Stimulated activated naive CD8-positive, alpha-beta T cell treated with anti-CD3 and anti-CD28 coated beads, Interleukin-15, Interleukin-2, amounts not matched to agents 100 U/mL and 50 U/mL, for 24 hours (primary cell): ENCODE measurements at regions not wholly inside any gene's neighbourhood (a gene's known extent, or its start where the extent isn't known, plus 50 kb on each side); places are given as distances from the start of the nearest gene placed in this dataset.
"Not testable (repeated sequence)": the region's sequence is repeated elsewhere in the genome, so short reads cannot be mapped to it uniquely, and the experiment has no call there.

Source experiments
- ATAC-seq: fragments of 150-1000 bp; cut with Tn5 transposase; one replicate; pipeline ENCODE4 v1.10.0; 2021
- DNase-seq: peaks from one replicate; pipeline ENCODE4 v3.0.0; 2021

DNA sequence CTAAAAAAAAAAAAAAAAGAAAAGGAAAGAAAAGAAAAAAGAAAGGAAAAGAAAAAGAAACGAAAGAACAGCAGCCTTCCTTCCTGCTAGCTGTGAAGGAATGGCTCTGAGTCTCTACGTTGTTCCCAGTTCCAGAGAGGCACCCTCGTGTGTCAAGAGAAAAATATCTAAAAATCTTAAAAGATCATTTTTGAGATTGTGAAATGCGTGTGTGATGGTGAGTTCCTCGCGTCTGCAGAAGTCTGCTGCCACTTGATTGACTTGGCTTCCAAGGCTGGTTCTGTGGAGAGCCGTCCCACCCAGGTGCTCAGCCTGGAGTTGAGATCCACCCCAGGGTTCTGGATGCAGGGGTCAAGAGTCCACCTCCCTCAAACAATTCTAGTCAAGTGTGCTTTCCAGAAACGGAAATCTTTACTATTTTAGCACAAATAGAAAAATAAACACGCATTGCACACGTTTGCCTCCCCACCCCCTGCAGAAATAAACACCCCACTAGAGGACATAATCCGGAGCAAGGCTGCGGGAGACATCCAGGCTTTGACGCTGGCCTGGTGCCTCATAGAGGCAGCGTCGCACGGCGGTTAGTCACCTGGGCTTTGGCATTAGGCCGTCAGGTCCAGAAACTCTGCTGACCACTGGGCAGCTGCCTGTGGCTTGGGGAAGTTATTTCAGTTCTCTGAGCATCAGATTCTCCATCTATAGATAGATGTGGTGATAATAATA is 265.4 kb downstream of the FAM43A start:
- no peak for DNase-seq
- no peak for ATAC-seq

DNA sequence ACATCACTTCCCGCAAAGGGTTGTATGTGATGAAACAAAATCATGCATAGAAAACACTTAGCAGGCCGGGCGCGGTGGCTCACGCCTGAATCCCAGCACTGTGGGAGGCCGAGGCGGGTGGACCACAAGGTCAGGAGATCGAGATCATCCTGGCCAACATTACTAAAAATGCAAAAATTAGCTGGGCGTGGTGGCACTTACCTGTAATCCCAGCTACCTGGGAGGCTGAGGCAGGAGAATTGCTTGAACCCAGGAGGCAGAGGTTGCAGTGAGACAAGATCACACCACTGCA is 265.9 kb downstream of the FAM43A start:
- not testable (repeated sequence) for ATAC-seq, DNase-seq

DNA sequence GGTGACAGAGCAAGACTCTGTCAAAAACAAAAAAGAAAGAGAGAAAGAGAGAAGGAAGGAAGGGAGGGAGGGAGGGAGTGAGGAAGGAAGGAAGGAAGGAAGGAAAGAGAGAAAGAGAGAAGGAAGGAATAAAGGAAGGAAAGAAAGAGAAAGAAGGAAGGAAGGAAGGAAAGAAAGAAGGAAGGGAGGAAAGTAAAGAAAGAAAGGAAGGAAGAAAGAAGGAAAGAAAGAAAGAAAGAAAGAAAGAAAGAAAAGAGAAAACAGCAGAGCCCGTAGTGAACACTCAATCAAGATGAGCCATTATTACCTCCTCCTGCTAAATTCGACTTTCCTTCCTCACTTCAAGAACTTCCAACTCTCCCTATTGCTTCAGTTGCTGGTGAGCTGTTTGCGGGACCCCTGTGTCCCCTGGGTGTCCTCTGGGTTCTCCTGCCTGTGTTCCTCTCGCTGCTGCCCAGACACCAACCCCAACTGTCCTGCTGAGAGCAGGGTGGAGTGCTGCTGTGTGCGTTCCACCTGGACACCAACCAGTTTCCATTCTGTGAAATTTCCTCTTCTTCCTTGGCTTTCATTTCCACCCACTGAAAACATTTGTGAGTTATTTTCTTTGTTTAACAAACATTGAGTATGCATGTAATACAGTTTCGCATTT is 266.4 kb downstream of the FAM43A start:
- ATAC-seq (no peak), DNase-seq (no peak)

DNA sequence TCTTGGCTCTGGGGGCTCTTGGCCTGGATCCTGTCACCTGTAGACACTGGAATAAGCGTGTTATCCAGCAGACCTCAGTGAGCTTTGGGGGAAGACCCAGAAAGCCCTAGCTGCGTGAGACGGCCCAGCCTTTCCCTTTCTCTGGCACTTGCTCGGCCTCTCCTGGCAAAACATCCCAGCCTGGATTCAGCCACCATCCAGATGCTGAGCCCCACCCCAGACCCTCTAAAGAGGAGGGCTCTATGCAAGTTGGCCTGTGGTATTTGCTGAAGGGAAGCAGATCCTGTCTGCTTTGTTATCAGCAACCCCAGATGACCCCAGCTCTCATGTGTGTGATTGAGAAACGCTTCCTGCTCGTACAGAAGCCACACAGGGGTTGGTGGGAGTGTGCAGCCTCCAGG is 267.2 kb downstream of the FAM43A start:
- DNase-seq (no peak), ATAC-seq (no peak)

DNA sequence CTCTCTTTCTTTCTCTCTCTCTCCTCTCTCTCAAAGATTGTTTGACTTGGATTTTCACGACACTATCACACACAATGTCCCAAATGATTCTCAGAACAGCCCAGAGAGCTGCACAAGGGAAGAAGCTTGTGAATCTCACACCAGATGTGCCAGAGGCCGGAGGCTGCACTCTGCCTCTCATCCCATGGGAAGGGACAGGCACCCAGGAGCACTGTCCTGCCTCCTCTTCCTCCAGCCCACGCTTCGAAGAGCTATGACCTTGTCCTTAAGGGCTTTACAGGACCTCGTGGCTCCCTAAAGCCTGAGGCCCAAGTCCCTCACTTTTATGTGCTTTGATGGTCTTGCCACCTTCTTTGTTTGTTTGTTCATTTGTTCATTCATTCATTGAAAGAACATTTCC is 267.6 kb downstream of the FAM43A start:
- DNase-seq (no peak), ATAC-seq (no peak)

DNA sequence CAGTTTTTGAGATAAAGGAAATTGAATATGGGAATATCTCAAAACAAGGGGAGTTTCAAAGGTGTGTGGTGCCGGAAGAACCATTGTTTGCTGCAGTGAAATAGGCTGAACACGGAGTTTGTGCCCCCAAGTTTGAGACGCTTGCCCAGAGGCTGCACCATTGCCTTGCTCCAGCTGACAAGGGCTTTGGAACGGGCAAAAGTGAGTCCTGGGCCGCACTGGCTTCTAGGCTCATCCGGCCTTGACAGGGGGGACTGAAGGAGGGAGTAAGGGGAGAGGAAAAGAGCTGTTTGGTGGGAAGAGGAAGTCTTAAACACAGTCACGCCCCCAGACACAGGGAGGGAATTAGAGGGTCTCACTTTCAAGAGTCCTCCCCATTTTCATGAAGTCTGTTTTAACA is 269.9 kb downstream of the FAM43A start:
- no peak for DNase-seq
- ATAC-seq = no peak

DNA sequence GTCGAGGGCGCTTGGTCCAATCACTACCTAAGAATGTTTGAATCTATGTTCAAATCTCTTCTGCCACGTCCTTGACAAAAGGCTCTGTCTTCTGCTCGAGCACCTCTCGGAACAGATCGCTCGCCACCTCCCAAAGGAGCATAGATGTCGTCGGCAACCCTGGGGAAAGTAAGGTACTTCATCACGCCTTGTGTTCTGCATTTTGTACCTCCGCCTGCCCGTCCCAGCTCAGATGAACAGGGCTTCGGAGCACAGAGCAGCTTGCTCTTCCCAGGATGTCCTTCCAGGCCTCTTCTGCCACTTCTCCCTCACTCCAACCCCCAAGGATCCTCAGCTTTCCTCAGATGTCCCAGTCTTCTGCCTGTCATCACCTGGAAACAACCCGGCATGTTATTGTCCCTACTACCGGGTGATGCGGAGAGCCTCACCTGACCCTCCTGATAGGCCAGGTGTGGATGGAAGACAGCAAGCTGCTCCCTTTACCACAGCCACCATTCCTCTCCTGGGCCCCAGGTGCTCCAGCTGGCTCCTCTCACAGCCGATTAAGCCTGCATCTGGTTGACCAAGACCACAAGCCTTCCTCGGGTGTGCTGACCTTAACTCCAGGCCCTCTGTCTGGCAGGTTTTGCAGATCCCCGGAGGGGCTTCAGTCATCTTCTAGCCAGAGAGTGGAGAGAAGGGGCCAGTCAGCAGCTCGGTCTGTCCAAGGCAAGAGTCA is 270.5 kb downstream of the FAM43A start:
- no peak for DNase-seq
- ATAC-seq = no peak

DNA sequence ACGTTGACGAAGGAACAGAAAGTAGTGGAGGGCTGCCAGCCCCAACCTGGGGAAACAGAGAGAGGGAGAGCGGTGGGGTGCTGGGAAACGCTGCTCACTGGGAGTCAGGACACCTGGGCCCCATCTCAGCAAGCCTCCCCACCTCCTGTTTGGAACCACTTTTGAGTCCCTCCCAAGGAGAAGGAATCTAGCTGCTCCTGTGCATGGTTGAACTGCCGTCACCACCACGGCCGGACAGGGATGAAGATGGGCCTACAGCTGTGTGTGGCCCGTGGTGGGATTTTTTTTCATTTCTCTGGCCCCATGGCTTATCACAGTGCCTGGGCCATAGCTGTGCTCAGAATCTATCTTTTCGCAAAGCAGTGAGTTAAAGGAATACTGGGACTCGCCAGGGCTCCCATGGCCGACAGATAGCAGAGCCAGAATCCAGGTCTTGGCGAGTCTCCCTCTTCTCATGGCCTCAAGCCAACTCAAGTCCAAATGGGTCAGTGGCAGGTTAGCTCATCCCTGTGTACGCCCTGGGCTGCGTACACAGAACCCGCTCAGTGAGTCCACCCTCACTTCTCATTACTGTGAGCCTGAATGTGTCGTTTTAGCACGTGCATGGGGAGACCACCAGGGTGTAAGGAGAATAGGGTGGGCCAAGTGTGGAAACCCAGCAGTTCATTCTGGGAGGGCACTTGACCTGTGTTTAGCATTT is 271.2 kb downstream of the FAM43A start:
- ATAC-seq = no peak

DNA sequence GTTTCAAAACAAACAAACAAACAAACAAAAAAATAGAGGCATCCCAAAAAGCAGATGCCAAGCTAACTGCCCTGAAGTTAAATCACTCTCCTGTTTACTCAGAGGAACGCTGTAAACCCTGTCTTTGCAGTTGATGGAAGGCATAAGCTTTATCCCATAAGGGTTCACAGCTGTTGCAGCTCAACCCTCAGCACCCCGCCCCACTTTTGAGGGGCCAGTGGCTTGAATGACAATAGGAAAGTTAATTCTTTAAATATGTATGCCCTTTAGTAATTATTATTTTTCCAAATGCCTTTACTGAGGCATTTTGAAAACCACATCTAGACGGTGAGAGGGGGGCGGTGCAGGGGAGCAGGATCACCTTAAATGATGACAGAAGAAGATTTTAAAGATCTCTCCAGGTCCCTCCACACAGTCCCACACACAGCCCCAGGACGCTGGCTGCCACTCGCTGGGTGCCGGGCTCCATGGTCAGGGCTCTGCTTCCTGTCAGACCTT is 272.1 kb downstream of the FAM43A start:
- no peak for ATAC-seq

More for the DNA sequence above, 271.2 kb downstream of the FAM43A start:
- DNase-seq = no peak

DNA sequence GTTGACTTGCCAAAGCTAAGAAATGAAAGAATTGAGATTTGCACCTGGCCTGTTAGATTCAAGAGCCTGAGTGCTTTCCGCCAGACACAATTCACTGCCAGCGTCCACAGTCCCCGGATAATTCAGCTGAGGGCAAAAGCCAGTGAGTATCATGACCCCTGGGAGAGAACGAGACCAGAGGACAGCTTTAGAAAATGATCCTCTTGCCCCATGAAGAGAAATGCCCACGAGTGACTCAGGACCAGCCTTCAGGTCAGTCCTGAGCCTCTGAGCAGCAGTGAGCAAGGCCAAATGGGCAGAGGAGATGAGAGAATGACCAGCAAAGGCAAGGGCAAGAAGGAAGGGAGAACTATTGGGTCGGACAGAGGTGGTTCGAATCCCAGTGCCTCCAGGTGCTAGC is 273.5 kb downstream of the FAM43A start:
- ATAC-seq = no peak
- DNase-seq = no peak

More for the DNA sequence above, 272.1 kb downstream of the FAM43A start:
- no peak for DNase-seq

DNA sequence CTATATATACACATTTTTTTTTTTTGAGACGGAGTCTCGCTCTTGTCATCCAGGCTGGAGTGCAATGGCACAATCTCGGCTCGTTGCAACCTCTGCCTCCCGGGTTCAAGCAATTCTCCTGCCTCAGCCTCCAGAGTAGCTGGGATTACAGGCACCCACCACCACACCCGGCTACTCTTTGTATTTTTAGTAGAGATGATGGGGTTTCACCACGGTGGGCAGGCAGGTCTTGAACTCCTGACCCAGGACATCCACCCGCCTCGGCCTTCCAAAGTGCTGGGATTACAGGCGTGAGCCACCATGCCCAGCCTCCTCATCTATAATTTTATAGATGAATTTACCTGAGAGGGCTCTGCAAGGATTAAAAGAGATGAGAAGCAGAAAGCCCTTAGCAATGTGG is 274.0 kb downstream of the FAM43A start:
- DNase-seq, ATAC-seq: not testable (repeated sequence)

DNA sequence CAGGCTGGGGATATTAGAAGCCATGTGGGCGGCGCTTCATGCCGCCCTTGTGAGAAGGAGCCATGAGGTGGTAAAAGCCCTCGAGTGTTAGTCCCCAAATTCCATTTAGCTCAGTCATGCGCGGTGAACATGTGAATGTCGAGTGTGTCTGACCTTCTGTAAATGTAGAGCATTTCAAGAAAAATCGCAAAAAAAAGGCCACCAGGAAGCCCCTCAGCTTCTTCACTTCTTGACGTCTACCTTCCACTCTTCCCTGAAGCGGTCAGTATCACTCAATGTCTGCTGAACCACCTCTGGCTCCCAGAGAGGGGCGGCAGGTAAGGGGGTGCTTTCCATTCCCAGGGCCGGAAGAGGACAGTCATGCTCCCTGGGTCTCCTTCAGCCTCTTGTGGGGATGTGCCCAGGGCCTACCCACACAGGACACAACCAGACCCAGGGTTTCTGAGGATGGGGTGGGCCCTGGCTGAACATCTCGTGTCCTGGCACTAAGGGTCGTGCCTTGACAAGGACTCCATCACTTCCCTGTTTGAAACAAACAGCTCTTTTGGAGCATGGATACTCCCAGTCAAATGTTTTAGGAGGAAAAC is 274.9 kb downstream of the FAM43A start:
- DNase-seq (no peak), ATAC-seq (peak; percentile 9)

DNA sequence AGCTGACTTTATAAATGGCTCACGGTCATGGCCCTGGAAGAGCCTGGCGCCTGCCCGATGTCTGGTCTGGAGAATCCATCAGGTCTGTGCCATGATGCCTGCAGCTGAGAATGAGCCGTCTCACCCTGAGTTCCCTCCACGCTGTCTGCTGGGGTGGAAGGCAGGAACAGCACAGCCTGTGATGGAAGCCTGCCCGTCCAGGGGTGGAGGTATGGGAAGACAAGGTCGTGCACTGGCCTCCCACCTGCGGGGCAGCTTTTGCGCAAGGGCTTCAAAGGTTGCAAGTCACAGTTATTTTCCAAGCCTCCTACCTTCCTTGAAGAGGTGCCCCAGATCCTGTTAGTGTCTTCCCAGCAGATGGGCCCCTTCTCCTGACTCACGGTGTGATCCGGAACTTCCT is 275.5 kb downstream of the FAM43A start:
- DNase-seq = no peak
- no peak for ATAC-seq

DNA sequence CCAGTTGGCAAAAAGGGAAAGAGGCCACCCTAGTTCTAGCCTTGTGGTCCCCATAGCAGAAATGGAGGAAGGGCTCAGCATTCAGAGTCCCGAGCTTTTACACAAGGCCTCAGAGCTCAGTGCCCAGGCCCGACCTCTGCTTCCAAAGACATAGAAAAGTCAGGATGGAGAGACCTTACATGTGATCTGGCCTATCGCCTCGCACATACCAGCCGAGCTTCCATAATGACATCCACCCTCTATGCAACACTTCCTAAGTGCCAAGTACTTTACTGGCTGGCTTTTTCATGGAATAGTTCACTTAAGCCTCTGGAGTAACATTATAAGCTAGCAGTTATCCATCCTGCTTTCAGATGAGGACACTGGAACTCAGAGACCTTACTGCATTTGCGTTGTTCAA is 275.9 kb downstream of the FAM43A start:
- no peak for ATAC-seq
- no peak for DNase-seq

DNA sequence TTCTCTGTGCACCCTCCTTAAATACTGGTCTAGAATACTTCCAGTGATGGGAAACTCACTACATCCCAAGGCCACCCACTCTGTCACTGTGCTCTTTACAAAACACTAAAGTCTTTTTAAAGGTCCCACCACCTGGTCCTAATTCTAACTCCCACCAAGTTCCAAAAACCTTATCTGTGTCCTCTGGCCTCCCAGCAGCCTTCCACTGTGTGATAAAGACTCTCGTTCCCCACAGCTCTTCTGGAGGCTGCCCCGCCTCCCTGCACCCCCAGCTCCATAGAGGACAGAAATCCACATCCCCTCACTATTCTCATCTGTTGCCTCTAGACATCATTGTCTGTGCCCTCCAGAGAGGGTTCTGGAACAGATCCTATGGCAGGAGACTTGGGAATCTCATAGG is 276.4 kb downstream of the FAM43A start:
- ATAC-seq (no peak), DNase-seq (no peak)

DNA sequence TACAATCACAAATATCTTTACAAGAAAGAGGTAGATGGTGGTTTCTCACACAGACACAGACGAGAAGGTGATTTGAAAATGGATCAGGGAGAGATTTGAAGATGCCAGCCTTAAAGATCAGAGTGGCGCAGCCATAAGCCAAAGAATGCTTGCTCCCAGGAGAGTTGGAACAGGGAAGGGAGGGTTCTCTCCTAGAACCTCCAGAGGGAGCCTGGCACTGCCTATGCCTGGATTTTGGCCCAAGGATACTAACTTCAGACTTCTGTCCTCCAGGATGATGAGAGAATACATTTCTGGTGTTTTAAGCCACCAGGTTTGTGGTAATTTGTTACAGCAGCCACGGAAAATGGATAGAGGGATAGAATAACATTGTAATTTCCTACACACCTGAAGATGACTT is 279.1 kb downstream of the FAM43A start:
- DNase-seq (no peak), ATAC-seq (no peak)

DNA sequence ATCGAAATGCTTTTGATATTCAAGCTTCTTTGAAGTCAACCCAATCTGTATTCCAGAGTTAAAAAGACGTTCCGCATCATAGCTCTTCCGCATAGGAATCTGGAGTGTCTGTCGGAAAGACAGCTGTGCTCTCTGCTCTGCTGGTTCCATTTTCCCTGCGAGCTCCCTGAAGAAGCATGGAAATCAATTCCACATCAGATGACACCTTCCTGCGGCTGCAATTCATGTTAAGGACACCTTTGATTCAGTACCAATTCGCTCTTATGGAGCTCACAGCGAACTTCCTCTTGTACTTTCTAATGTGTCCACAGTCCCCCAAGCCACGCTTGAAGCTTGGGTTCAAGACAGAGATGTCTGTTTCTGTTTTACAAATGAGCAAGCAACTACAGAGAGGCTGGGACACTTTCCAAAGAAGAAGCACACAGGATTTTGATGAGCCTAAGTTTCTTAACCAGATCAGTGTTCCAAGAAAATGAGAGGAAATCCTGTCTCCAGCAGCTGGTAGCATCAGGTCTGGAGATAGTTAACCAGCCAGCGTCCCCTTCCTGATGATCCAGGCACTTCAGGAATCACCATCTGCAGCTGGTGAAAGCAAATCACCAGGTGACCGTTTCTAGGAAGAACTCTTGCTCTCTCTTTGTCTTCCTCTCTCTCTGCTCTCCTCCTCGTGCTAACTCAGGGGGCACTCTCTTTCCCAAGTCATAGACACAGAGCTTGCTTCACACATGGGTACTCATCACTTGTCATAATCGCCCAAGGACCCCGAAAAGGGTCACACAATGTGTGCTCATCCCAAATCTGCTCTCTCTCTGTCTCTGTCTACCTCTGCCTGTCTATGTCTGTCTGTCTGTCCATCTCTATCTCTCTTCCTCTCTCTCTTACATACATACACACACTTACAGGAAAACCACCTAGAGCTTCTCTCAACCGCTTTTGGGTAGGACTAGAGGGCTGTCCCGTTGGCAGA is 281.8 kb downstream of the FAM43A start:
- no peak for DNase-seq
- no peak for ATAC-seq

DNA sequence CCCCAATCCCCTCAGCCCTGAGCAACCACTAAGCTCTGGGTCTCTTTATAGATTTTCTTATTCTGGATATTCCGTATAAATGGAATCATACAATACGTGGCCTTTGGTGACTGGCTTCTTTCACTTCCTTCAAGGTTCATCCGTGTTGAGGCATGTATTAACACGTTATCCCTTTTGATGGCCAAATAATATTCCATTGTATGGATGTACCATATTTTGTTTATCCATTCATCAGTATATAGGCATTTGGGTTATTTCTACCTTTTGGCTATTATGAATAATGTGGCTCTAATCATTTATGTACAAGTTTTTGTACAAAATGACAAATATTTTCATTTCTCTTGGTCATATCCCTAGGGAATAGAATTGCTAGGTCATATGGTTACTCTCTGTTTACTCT is 284.4 kb downstream of the FAM43A start:
- no peak for DNase-seq
- no peak for ATAC-seq

DNA sequence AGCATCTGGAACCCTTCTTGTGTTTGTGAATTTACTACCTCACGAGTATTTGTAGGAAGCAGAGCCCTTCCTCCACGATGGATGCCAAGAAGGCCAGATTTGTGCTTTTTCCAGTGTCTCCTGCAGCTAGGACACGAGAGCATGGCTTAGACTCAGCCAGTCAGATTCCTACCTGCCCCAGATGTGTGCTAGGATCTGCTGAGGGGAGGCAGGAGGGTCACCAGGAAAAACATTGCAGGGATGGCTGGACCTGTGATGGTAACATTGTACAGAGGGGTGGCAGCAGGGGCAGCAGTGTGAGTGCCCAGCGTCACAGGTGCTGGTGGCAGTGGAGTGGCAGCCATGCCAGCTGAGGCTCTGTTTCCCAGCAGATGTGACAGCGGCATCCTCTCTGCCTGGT is 285.3 kb downstream of the FAM43A start:
- DNase-seq (no peak), ATAC-seq (no peak)

DNA sequence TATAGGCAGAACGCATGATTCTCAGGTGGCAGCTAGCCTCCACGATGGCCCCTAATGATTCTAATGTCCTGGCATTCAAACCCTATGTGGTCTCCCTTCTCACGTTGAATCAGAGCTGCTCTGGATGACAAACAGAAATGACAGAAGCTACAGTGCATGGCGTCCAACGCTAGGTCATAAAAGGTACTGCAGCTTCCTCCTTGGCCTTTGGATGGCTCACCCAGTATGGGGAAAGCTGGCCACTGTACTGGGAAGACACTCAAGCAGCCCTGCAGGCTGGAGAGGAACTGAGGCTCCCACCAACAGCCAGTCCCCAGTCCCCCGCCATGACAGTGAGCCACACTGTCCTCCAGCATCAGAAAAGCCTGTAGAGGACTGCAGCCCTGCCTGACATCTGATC is 286.3 kb downstream of the FAM43A start:
- no peak for DNase-seq
- ATAC-seq = no peak

DNA sequence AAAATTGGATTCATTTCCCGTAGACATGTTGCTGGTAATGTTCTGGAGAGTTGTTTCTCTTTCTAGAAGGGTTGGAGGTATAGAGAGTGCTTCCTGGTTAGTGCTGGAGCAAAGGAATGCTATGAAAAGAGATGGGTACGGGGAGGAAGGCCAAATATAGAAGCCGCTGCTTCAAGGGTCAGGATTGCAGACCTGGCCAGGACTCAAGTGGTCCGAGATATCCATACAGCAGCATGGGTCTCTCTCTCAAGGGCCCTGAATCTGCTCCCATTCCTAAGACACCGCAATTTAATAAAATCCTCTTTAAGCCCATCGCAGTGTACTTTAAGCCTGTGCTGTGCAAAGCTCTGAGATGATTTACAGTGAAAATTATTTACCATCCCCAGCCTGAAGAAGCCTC is 287.0 kb downstream of the FAM43A start:
- ATAC-seq (no peak), DNase-seq (no peak)
